ENCODE measurements at regions not wholly inside any gene's neighbourhood (a gene's known extent, or its start where the extent isn't known, plus 50 kb on each side); places are given as distances from the start of the nearest gene placed in this dataset.
A peak's percentile ranks its signal among the peaks of the same experiment; 100 is the strongest.
"Not testable (repeated sequence)": the region's sequence is repeated elsewhere in the genome, so short reads cannot be mapped to it uniquely, and the experiment has no call there.

- not testable (repeated sequence) for DNase-seq
Observed at GRCh38 chr6:4725136-4725760, 51.0 kb upstream of the CDYL start.

GRCh38 chr6:4724727-4725126 lies 51.5 kb upstream of the CDYL start:
- DNase-seq: not testable (repeated sequence)

GRCh38 chr6:4723383-4723782 lies 52.8 kb upstream of the CDYL start:
- no peak for DNase-seq

GRCh38 chr6:4721368-4721767 lies 54.8 kb upstream of the CDYL start:
- not testable (repeated sequence) for DNase-seq

GRCh38 chr6:4719491-4719890 lies 56.7 kb upstream of the CDYL start:
- no peak for DNase-seq

GRCh38 chr6:4717856-4718255 lies 58.3 kb upstream of the CDYL start:
- no peak for DNase-seq

GRCh38 chr6:4717124-4717523 lies 59.1 kb upstream of the CDYL start:
- DNase-seq: no peak

- no peak for DNase-seq
Observed at GRCh38 chr6:4714961-4715501, 61.2 kb upstream of the CDYL start.

- no peak for DNase-seq
Observed at GRCh38 chr6:4712291-4712690, 63.9 kb upstream of the CDYL start.

GRCh38 chr6:4707011-4707410 lies 69.2 kb upstream of the CDYL start:
- no peak for DNase-seq

- DNase-seq: no peak
Observed at GRCh38 chr6:4705809-4706208, 70.4 kb upstream of the CDYL start.

GRCh38 chr6:4703382-4703781 lies 72.8 kb upstream of the CDYL start:
- no peak for DNase-seq

- no peak for DNase-seq
Observed at GRCh38 chr6:4698901-4699659, 77.1 kb upstream of the CDYL start.

GRCh38 chr6:4693173-4693970 lies 82.8 kb upstream of the CDYL start:
- DNase-seq: peak; percentile 4

- DNase-seq: no peak
Observed at GRCh38 chr6:4692664-4693063, 83.5 kb upstream of the CDYL start.

- DNase-seq: no peak
Observed at GRCh38 chr6:4687989-4688947, 87.9 kb upstream of the CDYL start.

- DNase-seq: no peak
Observed at GRCh38 chr6:4687656-4687988, 88.6 kb upstream of the CDYL start.

- no peak for DNase-seq
Observed at GRCh38 chr6:4682431-4683097, 93.6 kb upstream of the CDYL start.

GRCh38 chr6:4678506-4679300 lies 97.5 kb upstream of the CDYL start:
- no peak for DNase-seq

GRCh38 chr6:4677751-4678065 lies 98.5 kb upstream of the CDYL start:
- DNase-seq: no peak
